Bronchial epithelial cell (primary cell): ENCODE measurements at regions not wholly inside any gene's neighbourhood (a gene's known extent, or its start where the extent isn't known, plus 50 kb on each side); places are given as distances from the start of the nearest gene placed in this dataset.

ENCODE experiments used
- DNase-seq: peaks from one replicate; pipeline ENCODE4 v3.0.0-alpha.2; 2010; ENCODE audit warnings: low read depth
- FAIRE-seq: peaks from 2 replicates; lab custom pipeline; 2011; peaks lifted over from hg19 to GRCh38; lab: Jason Lieb, UNC
- H3K27me3 ChIP-seq: 2 replicates; pipeline ENCODE4 v1.5.1; 2011; ENCODE audit warnings: low read length; ENCODE audit not compliant: control insufficient read depth, insufficient read depth
- H3K36me3 ChIP-seq: 2 replicates; pipeline ENCODE4 v1.5.1; 2011; ENCODE audit warnings: low read length; ENCODE audit not compliant: control insufficient read depth, insufficient read depth
- H3K4me3 ChIP-seq: 2 replicates; pipeline ENCODE4 v1.5.1; 2011; ENCODE audit warnings: mild to moderate bottlenecking, low read depth, low read length, control low read depth
- TF ChIP-seq, protein P1 (sequence below): IDR thresholded peaks from 2 replicates; pipeline ENCODE4 v1.5.1; 2011; ENCODE audit warnings: mild to moderate bottlenecking, moderate library complexity, low read length, control low read depth, inconsistent platforms; ENCODE audit not compliant: insufficient read depth, severe bottlenecking

DNA sequence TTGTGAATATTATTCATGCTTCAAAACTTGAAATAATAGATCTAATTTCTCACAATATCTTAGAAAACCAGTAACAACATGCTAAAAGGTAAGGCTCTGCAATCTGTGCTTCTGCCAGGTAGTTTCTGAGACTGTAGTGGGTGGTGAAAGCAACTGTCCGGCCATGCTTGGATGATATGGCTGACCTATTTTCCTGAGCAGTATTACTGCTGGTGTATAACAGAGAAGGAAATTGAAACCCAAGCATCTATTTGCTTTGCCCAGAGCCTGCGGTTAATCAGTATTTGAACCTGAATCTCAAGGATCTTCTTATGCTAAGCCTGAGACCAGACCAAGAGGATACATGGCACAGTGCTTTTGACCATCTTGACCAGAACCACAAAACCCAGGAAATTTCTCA is 563.8 kb downstream of the COL12A1 start:
- no peak for DNase-seq
- H3K27me3 ChIP-seq, result no peaks in the 10 kb centered on the region
- no peak for FAIRE-seq
- TF ChIP-seq, protein P1, sequence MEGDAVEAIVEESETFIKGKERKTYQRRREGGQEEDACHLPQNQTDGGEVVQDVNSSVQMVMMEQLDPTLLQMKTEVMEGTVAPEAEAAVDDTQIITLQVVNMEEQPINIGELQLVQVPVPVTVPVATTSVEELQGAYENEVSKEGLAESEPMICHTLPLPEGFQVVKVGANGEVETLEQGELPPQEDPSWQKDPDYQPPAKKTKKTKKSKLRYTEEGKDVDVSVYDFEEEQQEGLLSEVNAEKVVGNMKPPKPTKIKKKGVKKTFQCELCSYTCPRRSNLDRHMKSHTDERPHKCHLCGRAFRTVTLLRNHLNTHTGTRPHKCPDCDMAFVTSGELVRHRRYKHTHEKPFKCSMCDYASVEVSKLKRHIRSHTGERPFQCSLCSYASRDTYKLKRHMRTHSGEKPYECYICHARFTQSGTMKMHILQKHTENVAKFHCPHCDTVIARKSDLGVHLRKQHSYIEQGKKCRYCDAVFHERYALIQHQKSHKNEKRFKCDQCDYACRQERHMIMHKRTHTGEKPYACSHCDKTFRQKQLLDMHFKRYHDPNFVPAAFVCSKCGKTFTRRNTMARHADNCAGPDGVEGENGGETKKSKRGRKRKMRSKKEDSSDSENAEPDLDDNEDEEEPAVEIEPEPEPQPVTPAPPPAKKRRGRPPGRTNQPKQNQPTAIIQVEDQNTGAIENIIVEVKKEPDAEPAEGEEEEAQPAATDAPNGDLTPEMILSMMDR, result no peak
- H3K4me3 ChIP-seq, result no peak overlapping the region
- H3K36me3 ChIP-seq, result no peaks in the 10 kb centered on the region

DNA sequence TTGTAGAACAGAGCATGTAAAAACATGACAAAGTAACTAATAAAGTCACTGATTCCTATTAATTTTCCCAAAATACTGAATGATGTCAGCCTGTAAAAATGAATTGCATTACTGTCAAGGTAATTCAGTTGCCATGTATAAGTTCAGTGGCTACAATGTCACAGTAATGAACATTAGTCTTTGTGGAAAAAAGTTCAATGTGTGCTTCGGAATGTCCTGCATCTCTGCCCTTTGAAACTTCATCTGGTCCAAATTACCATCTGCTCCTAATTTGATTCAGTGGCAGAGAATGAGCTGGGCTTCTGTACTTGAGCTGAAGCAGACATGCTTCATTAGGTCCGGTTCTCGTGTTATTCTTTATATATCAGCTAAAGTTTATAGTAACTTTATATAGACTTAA is 567.4 kb downstream of the COL12A1 start:
- Histone ChIP-seq H3K36me3 (no peaks in the 10 kb centered on the region), H3K27me3 (no peaks in the 10 kb centered on the region), H3K4me3 (no peak overlapping the region)
- DNase-seq (no peak), FAIRE-seq (no peak)
- TF ChIP-seq, protein P1, result no peak

DNA sequence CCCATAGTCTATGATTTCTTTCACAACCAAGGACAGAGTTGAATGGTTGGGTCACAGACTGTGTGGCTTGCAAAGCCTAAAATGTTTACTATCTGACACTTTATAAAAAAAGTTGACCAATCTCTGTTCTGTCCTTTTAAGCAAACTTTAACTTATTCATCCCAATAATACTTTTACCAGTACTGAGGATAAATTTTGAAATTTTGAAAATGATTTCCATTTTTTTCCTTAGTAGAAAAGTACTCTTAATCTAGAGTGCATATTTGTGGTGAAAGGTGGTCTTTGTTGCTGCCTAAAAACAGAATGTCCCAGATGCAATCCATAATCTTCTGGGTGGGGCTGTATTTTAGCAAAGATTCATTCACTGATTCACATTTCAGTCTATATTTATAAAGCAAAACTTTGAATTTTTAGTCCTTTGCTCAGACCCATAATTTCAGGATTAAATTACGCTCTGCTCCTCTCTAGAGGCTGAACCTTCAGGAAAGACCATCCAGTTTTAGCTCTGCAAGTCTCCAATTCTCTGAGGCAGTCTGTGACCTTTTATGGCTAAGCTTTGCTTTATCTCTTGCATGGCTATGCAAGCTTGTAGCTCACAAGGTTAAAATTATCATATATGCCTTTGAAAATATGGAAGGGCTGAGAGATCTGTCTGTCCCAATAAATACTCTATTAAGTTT is 573.5 kb downstream of the COL12A1 start:
- no peak overlapping the region for H3K4me3 ChIP-seq
- TF ChIP-seq, protein P1, result no peak
- FAIRE-seq, result no peak
- no peaks in the 10 kb centered on the region for H3K36me3 ChIP-seq
- DNase-seq, result no peak
- no peaks in the 10 kb centered on the region for H3K27me3 ChIP-seq

DNA sequence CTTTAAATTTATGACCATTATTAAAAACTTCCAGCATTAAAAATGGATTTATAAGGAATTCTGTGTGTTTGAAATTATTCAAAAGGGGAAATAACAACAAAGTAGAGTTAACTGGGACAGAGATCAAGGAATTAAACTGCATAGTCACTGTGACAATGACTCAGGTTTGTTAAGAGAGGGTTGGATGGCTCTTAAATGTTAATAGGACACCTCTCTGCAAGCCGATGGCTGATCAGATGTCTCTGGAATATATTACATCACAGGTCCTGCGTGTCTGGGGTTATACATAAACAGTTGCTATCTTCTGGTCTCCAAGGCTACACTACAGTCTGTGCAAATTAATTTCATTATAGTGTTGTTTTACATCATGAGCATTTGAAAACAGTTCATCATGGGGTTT is 574.3 kb downstream of the COL12A1 start:
- TF ChIP-seq, protein P1, result no peak
- FAIRE-seq (no peak), DNase-seq (no peak)
- Histone ChIP-seq H3K27me3 (no peaks in the 10 kb centered on the region), H3K4me3 (no peak overlapping the region), H3K36me3 (no peaks in the 10 kb centered on the region)

DNA sequence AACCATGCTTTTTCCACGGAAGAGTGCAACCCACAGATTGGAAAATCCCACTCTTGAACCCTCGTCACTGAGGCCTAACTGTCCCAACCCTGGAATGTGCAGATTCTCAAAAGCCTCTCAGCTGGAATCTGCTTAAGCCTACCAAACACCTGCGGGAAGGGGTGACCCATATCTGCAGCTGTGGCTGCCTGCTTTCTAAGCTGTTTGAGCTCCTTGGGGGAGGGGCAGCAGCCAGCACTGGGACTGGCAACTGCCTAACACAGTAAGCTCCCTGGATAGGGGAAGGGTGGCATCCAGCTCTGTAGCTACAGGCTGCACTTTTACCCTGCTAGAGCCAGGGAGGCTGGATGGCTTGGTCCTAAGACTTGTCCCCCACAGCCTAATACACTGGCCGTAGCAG is 579.6 kb downstream of the COL12A1 start:
- Histone ChIP-seq H3K4me3 (no peak overlapping the region), H3K27me3 (no peaks in the 10 kb centered on the region), H3K36me3 (no peaks in the 10 kb centered on the region)
- FAIRE-seq (no peak), DNase-seq (no peak)
- TF ChIP-seq, protein P1, result no peak

DNA sequence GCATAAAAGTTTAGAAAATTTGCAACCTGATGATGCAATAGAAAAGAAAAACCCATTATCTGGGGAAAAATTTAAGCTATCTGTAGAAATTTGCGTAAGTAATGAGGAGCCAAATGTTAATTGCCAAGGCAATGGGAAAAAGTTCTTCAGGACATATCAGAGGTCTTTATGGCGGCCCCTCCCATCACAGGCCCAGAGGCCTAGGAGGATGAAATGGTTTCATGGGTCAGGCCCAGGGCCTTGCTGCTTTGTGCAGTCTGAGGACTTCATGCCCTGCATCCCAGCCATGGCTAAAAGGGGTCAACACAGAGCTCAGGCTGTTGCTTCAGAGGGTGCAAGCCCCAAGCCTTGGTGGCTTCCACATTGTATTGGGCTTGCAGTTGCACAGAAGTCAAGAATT is 582.8 kb downstream of the COL12A1 start:
- H3K4me3 ChIP-seq, result no peak overlapping the region
- no peaks in the 10 kb centered on the region for H3K36me3 ChIP-seq
- DNase-seq (no peak), FAIRE-seq (no peak)
- H3K27me3 ChIP-seq, result no peaks in the 10 kb centered on the region
- TF ChIP-seq, protein P1, result no peak
